K562 (cell line): ENCODE measurements at regions not wholly inside any gene's neighbourhood (a gene's known extent, or its start where the extent isn't known, plus 50 kb on each side); places are given as distances from the start of the nearest gene placed in this dataset.

Source experiments
- AFF1 ChIP-seq, 2 experiments: fragments of 450-650 bp; IDR thresholded peaks; 2 replicates each; pipeline ENCODE4 v1.6.1; 2018; ENCODE audit warnings: mild to moderate bottlenecking in 2 of 2, low read depth in 1 of 2; ENCODE audit not compliant: partially characterized antibody in 2 of 2
- ETV6 ChIP-seq, 3 experiments: fragments of 150-350 bp in 1 of 3; sonication (generic) in 1 of 3; formaldehyde crosslinking in 1 of 3; IDR thresholded peaks; 2 replicates each; pipeline versions ENCODE4 v1.6.1 to v1.8.0; 2014 to 2022; ENCODE audit warnings: borderline replicate concordance in 2 of 3, low read depth in 2 of 3, antibody characterized with exemption in 1 of 3, low read length in 1 of 3, mild to moderate bottlenecking in 1 of 3, missing genetic modification reagents in 1 of 3
- JUNB ChIP-seq: fragments of 450-650 bp; formaldehyde crosslinking; conservative IDR thresholded peaks from 2 replicates; pipeline ENCODE4 v1.4.0; 2020; ENCODE audit warnings: mild to moderate bottlenecking
- JUND ChIP-seq, 2 experiments: IDR thresholded peaks; 2 replicates in 1 of 2; 3 replicates in 1 of 2; pipeline ENCODE4 v1.6.1; 2011; ENCODE audit warnings: borderline replicate concordance in 2 of 2, low read depth in 2 of 2, low read length in 2 of 2, improper control_type of control experiment in 1 of 2, missing biosample characterization in 1 of 2, missing genetic modification characterization in 1 of 2, missing genetic modification reagents in 1 of 2
- SRSF1 ChIP-seq: fragments of 200-400 bp; formaldehyde crosslinking; IDR thresholded peaks from 2 replicates; pipeline ENCODE4 v1.6.1; 2017; ENCODE audit warnings: mild to moderate bottlenecking, low read depth, low read length, moderate library complexity
- TAF1 ChIP-seq: IDR thresholded peaks from 2 replicates; pipeline ENCODE4 v1.6.1; 2011; ENCODE audit warnings: mild to moderate bottlenecking, low read length, moderate library complexity; ENCODE audit not compliant: insufficient read depth, control insufficient read depth, severe bottlenecking; ENCODE audit errors: extremely low read depth
- ZFX ChIP-seq: sonication (generic); formaldehyde crosslinking; IDR thresholded peaks from 2 replicates; pipeline ENCODE4 v1.8.0; 2022; ENCODE audit warnings: mild to moderate bottlenecking, missing genetic modification reagents, moderate library complexity
- TF ChIP-seq, protein P1 (sequence below): fragments of 250-450 bp; sonication (Bioruptor Pico); IDR thresholded peaks from 2 replicates; pipeline ENCODE4 v1.4.0; 2020; ENCODE audit warnings: mild to moderate bottlenecking, moderate library complexity
- TF ChIP-seq, protein P2 (sequence below), 3 experiments: IDR thresholded peaks in 2 of 3; conservative IDR thresholded peaks in 1 of 3; 2 replicates each; pipeline ENCODE4 v1.5.1; 2011 to 2012; ENCODE audit warnings: low read length in 3 of 3, mild to moderate bottlenecking in 3 of 3, control low read depth in 2 of 3, improper control_type of control experiment in 1 of 3, inconsistent platforms in 1 of 3, low read depth in 1 of 3, mixed read lengths in 1 of 3, moderate library complexity in 1 of 3; ENCODE audit not compliant: insufficient read depth in 2 of 3
- TF ChIP-seq, protein P3 (sequence below): fragments of 250-450 bp; sonication (Bioruptor Pico); IDR thresholded peaks from 2 replicates; pipeline ENCODE4 v1.8.0; 2021; ENCODE audit warnings: moderate library complexity, mild to moderate bottlenecking, inconsistent platforms

DNA sequence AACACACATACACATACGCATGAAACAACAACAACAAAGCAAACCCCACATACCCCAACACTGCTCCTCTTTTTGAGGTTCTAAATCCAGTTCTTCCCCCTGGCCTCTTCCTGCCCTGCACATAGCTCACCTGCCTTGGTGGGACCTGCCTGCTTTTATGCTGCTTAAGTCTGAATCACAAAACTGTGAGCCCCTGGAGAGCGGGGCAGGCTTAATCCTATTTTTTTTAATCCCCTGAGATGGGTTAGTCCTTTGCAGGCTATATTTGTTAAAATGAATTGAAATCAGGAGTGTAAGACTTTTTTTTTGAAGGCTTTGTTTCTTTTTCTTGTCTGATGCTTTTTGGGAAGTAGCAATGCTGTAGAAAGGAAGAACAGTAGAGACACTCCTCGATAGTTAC is 84.6 kb upstream of the MAX start:
- TF ChIP-seq, protein P1, sequence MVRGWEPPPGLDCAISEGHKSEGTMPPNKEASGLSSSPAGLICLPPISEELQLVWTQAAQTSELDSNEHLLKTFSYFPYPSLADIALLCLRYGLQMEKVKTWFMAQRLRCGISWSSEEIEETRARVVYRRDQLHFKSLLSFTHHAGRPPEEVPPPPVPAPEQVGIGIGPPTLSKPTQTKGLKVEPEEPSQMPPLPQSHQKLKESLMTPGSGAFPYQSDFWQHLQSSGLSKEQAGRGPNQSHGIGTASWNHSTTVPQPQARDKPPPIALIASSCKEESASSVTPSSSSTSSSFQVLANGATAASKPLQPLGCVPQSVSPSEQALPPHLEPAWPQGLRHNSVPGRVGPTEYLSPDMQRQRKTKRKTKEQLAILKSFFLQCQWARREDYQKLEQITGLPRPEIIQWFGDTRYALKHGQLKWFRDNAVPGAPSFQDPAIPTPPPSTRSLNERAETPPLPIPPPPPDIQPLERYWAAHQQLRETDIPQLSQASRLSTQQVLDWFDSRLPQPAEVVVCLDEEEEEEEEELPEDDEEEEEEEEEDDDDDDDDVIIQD (CRISPR knock-in tag), result no peak
- no peak for TF ChIP-seq SRSF1
- TF ChIP-seq ZFX (CRISPR knock-in tag), result no peak
- no peak for TF ChIP-seq ETV6 (IDR thresholded peaks at IDR 0.05; ENCODE audit: borderline replicate concordance in 1 of 2, low read depth in 2 of 2, low read length in 1 of 2)
- TF ChIP-seq ETV6 (CRISPR knock-in tag; IDR thresholded peaks at IDR 0.05; ENCODE audit: borderline replicate concordance), result no peak
- TF ChIP-seq, protein P2, sequence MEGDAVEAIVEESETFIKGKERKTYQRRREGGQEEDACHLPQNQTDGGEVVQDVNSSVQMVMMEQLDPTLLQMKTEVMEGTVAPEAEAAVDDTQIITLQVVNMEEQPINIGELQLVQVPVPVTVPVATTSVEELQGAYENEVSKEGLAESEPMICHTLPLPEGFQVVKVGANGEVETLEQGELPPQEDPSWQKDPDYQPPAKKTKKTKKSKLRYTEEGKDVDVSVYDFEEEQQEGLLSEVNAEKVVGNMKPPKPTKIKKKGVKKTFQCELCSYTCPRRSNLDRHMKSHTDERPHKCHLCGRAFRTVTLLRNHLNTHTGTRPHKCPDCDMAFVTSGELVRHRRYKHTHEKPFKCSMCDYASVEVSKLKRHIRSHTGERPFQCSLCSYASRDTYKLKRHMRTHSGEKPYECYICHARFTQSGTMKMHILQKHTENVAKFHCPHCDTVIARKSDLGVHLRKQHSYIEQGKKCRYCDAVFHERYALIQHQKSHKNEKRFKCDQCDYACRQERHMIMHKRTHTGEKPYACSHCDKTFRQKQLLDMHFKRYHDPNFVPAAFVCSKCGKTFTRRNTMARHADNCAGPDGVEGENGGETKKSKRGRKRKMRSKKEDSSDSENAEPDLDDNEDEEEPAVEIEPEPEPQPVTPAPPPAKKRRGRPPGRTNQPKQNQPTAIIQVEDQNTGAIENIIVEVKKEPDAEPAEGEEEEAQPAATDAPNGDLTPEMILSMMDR (IDR thresholded peaks at IDR 0.05 in 2 of 3, conservative IDR thresholded peaks at IDR 0.05 in 1 of 3; ENCODE audit: insufficient read depth in 2 of 3, low read depth in 1 of 3, low read length in 3 of 3), result no peak
- TF ChIP-seq TAF1, result no peak
- TF ChIP-seq AFF1 (IDR thresholded peaks at IDR 0.05; ENCODE audit: low read depth in 1 of 2, partially characterized antibody in 2 of 2), result no peak
- TF ChIP-seq JUNB (CRISPR knock-in tag), result no peak
- TF ChIP-seq JUND (IDR thresholded peaks at IDR 0.05; ENCODE audit: borderline replicate concordance, low read depth, low read length), result no peak
- no peak for TF ChIP-seq JUND (tag; IDR thresholded peaks at IDR 0.05; ENCODE audit: borderline replicate concordance, low read depth, low read length)
- TF ChIP-seq, protein P3, sequence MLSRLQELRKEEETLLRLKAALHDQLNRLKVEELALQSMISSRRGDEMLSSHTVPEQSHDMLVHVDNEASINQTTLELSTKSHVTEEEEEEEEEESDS (CRISPR knock-in tag), result no peak
